Smooth muscle cell (in vitro differentiated cells): ENCODE measurements at regions not wholly inside any gene's neighbourhood (a gene's known extent, or its start where the extent isn't known, plus 50 kb on each side); places are given as distances from the start of the nearest gene placed in this dataset.

Experiments
- DNase-seq: peaks from one replicate; lab custom pipeline; 2025; ENCODE audit not compliant: unreplicated experiment; lab: John Stamatoyannopoulos, UW
- H2AFZ ChIP-seq: fragments of 200-600 bp; sonication (generic); 2 replicates; pipeline ENCODE4 v1.6.0; 2016; ENCODE audit warnings: antibody characterized with exemption, low read depth, mild to moderate bottlenecking
- H3F3A ChIP-seq: fragments of 200-600 bp; sonication (generic); 2 replicates; pipeline ENCODE4 v1.6.0; 2017; ENCODE audit warnings: antibody characterized with exemption, low read depth
- H3K27ac ChIP-seq: fragments of 200-600 bp; sonication (generic); 2 replicates; pipeline ENCODE4 v1.5.1; 2016; ENCODE audit warnings: low read depth, mild to moderate bottlenecking
- H3K27me3 ChIP-seq: fragments of 200-600 bp; sonication (generic); 2 replicates; pipeline ENCODE4 v1.6.1; 2016; ENCODE audit warnings: low read depth, mild to moderate bottlenecking
- H3K36me3 ChIP-seq: fragments of 200-600 bp; sonication (generic); 2 replicates; pipeline ENCODE4 v1.5.1; 2016; ENCODE audit warnings: low read depth
- H3K4me1 ChIP-seq: fragments of 200-600 bp; sonication (generic); 2 replicates; pipeline ENCODE4 v1.5.1; 2016; ENCODE audit warnings: low read depth
- H3K4me2 ChIP-seq: fragments of 200-600 bp; sonication (generic); 2 replicates; pipeline ENCODE4 v1.6.0; 2016; ENCODE audit warnings: mild to moderate bottlenecking
- H3K4me3 ChIP-seq: fragments of 200-600 bp; sonication (generic); 2 replicates; pipeline ENCODE4 v1.5.1; 2016; ENCODE audit warnings: mild to moderate bottlenecking
- H3K79me2 ChIP-seq: fragments of 200-600 bp; sonication (generic); 2 replicates; pipeline ENCODE4 v1.6.0; 2016; ENCODE audit warnings: low read depth, mild to moderate bottlenecking
- H3K9ac ChIP-seq: fragments of 200-600 bp; sonication (generic); 2 replicates; pipeline ENCODE4 v1.6.0; 2016; ENCODE audit warnings: low read depth
- H3K9me3 ChIP-seq: fragments of 200-600 bp; sonication (generic); replicated peaks from 2 replicates; pipeline ENCODE4 v1.5.1; 2016; ENCODE audit warnings: low read depth
- H4K20me1 ChIP-seq: fragments of 200-600 bp; sonication (generic); 2 replicates; pipeline ENCODE4 v1.6.0; 2016; ENCODE audit warnings: low read depth
- WGBS: methylation state at CpG from one replicate; pipeline ENCODE4 v1.1.7; 2016; ENCODE audit warnings: low lambda C conversion rate; 5-methylcytosine and 5-hydroxymethylcytosine counted together
- TF ChIP-seq, protein P1 (sequence below): fragments of 200-600 bp; sonication (generic); IDR thresholded peaks from 2 replicates; pipeline ENCODE4 v1.5.1; 2017; ENCODE audit warnings: borderline replicate concordance, mild to moderate bottlenecking, antibody characterized with exemption; ENCODE audit not compliant: insufficient read depth, poor library complexity, severe bottlenecking

DNA sequence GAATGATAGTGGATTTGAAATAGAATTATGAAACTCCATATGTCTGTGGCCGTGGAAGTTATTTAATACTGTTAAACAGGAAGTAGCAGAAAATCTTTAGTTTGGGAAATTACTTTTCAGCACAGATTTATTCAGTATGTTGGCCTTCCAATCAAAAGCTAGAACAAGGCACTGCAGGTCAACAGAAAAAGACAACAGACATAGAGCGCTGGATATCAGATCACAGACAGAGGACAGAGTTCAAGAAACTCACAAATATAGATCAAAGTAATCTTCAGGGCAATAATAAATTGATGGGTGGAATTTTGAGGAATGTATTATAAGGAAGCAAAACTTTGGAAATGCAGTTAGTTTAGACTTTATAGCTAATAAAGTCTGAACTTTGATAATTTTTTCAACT is 159.5 kb upstream of the TMCO5A start:
- TF ChIP-seq, protein P1, sequence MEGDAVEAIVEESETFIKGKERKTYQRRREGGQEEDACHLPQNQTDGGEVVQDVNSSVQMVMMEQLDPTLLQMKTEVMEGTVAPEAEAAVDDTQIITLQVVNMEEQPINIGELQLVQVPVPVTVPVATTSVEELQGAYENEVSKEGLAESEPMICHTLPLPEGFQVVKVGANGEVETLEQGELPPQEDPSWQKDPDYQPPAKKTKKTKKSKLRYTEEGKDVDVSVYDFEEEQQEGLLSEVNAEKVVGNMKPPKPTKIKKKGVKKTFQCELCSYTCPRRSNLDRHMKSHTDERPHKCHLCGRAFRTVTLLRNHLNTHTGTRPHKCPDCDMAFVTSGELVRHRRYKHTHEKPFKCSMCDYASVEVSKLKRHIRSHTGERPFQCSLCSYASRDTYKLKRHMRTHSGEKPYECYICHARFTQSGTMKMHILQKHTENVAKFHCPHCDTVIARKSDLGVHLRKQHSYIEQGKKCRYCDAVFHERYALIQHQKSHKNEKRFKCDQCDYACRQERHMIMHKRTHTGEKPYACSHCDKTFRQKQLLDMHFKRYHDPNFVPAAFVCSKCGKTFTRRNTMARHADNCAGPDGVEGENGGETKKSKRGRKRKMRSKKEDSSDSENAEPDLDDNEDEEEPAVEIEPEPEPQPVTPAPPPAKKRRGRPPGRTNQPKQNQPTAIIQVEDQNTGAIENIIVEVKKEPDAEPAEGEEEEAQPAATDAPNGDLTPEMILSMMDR, result no peak
- Histone ChIP-seq H3K27me3 (no peaks in the 10 kb centered on the region), H3K27ac (no peak overlapping the region), H3K9ac (no peak overlapping the region), H4K20me1 (no peaks in the 10 kb centered on the region), H3K36me3 (no peaks in the 10 kb centered on the region), H3F3A (no peaks in the 10 kb centered on the region), H2AFZ (no peak overlapping the region), H3K4me3 (no peak overlapping the region), H3K4me2 (no peak overlapping the region), H3K79me2 (no peaks in the 10 kb centered on the region), H3K9me3 (no peaks in the 10 kb centered on the region), H3K4me1 (peaks cover 7% of the 10 kb centered on the region)
- 91% methylated on average over 2 of the region's 2 CpGs for WGBS
- no peak for DNase-seq

- Histone ChIP-seq H3K9ac (no peak overlapping the region), H3K27ac (no peak overlapping the region), H3F3A (no peaks in the 10 kb centered on the region), H3K36me3 (no peaks in the 10 kb centered on the region), H3K4me2 (no peak overlapping the region), H4K20me1 (no peaks in the 10 kb centered on the region), H3K27me3 (no peaks in the 10 kb centered on the region), H3K9me3 (no peaks in the 10 kb centered on the region), H3K4me1 (peaks cover 3% of the 10 kb centered on the region), H2AFZ (no peak overlapping the region), H3K4me3 (no peak overlapping the region), H3K79me2 (no peaks in the 10 kb centered on the region)
- no peak for DNase-seq
- WGBS, result 93% methylated on average over 3 of the region's 3 CpGs
- TF ChIP-seq, protein P1, result no peak
Observed at GRCh38 chr15:37777006-37777405, 157.4 kb upstream of the TMCO5A start.

DNA sequence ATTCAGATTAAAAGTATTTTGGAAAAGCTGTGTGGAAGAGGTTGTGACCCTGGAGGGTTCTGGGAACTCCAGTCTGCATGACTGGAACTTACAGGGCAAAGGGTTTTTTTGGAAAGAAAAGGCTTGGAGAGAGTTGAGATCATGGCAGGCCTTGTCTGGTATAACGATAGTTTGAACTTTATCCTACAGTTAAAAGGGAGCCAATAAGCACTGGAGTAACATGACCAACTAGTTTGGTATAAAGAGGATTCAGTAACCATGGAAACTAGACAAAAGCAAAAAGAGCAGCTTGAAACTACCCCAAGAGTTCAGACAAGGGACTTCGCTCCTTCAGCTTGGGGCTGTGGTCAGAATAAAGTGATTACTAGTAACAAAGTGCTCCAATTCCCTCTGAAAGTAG is 151.2 kb upstream of the TMCO5A start:
- Histone ChIP-seq H3K4me2 (no peak overlapping the region), H3K36me3 (no peaks in the 10 kb centered on the region), H2AFZ (no peak overlapping the region), H3F3A (no peaks in the 10 kb centered on the region), H3K9ac (no peak overlapping the region), H3K9me3 (no peaks in the 10 kb centered on the region), H3K27me3 (no peaks in the 10 kb centered on the region), H4K20me1 (no peaks in the 10 kb centered on the region), H3K79me2 (no peaks in the 10 kb centered on the region), H3K4me1 (no peaks in the 10 kb centered on the region), H3K4me3 (no peak overlapping the region), H3K27ac (no peak overlapping the region)
- TF ChIP-seq, protein P1, result no peak
- DNase-seq, result no peak
- 94% methylated on average over 2 of the region's 2 CpGs for WGBS

- no peak overlapping the region for H3K4me2 ChIP-seq
- no peaks in the 10 kb centered on the region for H3K36me3 ChIP-seq
- WGBS, result 95% methylated on average over 2 of the region's 2 CpGs
- H3K79me2 ChIP-seq, result no peaks in the 10 kb centered on the region
- H4K20me1 ChIP-seq, result no peaks in the 10 kb centered on the region
- no peak for DNase-seq
- H3F3A ChIP-seq, result no peaks in the 10 kb centered on the region
- TF ChIP-seq, protein P1, result no peak
- no peak overlapping the region for H3K27ac ChIP-seq
- H3K9me3 ChIP-seq, result no peaks in the 10 kb centered on the region
- H3K4me1 ChIP-seq, result no peaks in the 10 kb centered on the region
- H3K27me3 ChIP-seq, result no peaks in the 10 kb centered on the region
- H2AFZ ChIP-seq, result no peak overlapping the region
- no peak overlapping the region for H3K9ac ChIP-seq
- no peak overlapping the region for H3K4me3 ChIP-seq
Observed at GRCh38 chr15:37788330-37788729, 146.1 kb upstream of the TMCO5A start.
